Caco-2 (cell line): ENCODE measurements at regions not wholly inside any gene's neighbourhood (a gene's known extent, or its start where the extent isn't known, plus 50 kb on each side); places are given as distances from the start of the nearest gene placed in this dataset.

Source experiments
- BruUV-seq: library from RNA; stranded (reverse); fragments of 400-500 nt; replicated peaks from 2 replicates; lab custom pipeline; 2021; lab: Mats Ljungman, UMichigan
- CTCF ChIA-PET: fragments of 300-600 bp; sonication (Branson Sonifier 250); formaldehyde crosslinking; loops from one replicate; lab custom pipeline; 2022; ENCODE audit warnings: antibody characterized with exemption; lab: Charles Lee
- POLR2A ChIA-PET: fragments of 300-600 bp; sonication (Branson Sonifier 250); formaldehyde crosslinking; loops from one replicate; lab custom pipeline; 2022; ENCODE audit warnings: antibody characterized with exemption; lab: Charles Lee
- DNase-seq, 2 experiments: peaks; one replicate each; pipeline versions ENCODE4 v3.0.0 to v3.0.0-alpha.2; 2020 to 2022
- H3K27me3 ChIP-seq: replicated peaks from 2 replicates; pipeline ENCODE4 v1.6.0; 2011; ENCODE audit warnings: low read length; ENCODE audit not compliant: control insufficient read depth, insufficient read depth
- H3K36me3 ChIP-seq: 2 replicates; pipeline ENCODE4 v1.5.1; 2011; ENCODE audit warnings: low read length; ENCODE audit not compliant: control insufficient read depth, insufficient read depth
- H3K4me1 ChIP-seq: fragments of 250-450 bp; sonication (Bioruptor Pico); 2 replicates; pipeline ENCODE4 v1.5.1; 2020; ENCODE audit warnings: mild to moderate bottlenecking
- H3K4me3 ChIP-seq: 2 replicates; pipeline ENCODE4 v1.5.1; 2011; ENCODE audit warnings: low read depth, mild to moderate bottlenecking, control low read depth, low read length
- H3K9me3 ChIP-seq: fragments of 250-450 bp; sonication (Bioruptor Pico); 2 replicates; pipeline ENCODE4 v1.5.1; 2020; ENCODE audit warnings: mild to moderate bottlenecking, moderate library complexity
- H3K27ac Mint-ChIP-seq: one replicate; pipeline ENCODE4 v1.8.0; 2022; ENCODE audit warnings: mixed read lengths; ENCODE audit not compliant: unreplicated experiment
- H3K27me3 Mint-ChIP-seq: one replicate; pipeline ENCODE4 v1.8.0; 2022; ENCODE audit warnings: mixed read lengths; ENCODE audit not compliant: insufficient read depth, unreplicated experiment
- H3K36me3 Mint-ChIP-seq: one replicate; pipeline ENCODE4 v1.8.0; 2022; ENCODE audit warnings: mild to moderate bottlenecking, mixed read lengths; ENCODE audit not compliant: insufficient read depth, unreplicated experiment
- H3K4me1 Mint-ChIP-seq: one replicate; pipeline ENCODE4 v1.8.0; 2022; ENCODE audit warnings: low read depth, mixed read lengths; ENCODE audit not compliant: unreplicated experiment
- H3K4me3 Mint-ChIP-seq: one replicate; pipeline ENCODE4 v1.8.0; 2022; ENCODE audit warnings: mild to moderate bottlenecking, moderate library complexity, mixed read lengths; ENCODE audit not compliant: unreplicated experiment
- H3K9me3 Mint-ChIP-seq: one replicate; pipeline ENCODE4 v1.8.0; 2022; ENCODE audit warnings: mixed read lengths; ENCODE audit not compliant: unreplicated experiment
- CTCF ChIP-seq, 2 experiments: fragments of 200-600 bp in 1 of 2; IDR thresholded peaks; 1 replicate in 1 of 2; 2 replicates in 1 of 2; pipeline versions ENCODE4 v1.5.1 to v1.8.0; 2011 to 2022; ENCODE audit warnings: antibody characterized with exemption in 1 of 2, control low read depth in 1 of 2, inconsistent platforms in 1 of 2, low read depth in 1 of 2, low read length in 1 of 2, mild to moderate bottlenecking in 1 of 2, moderate library complexity in 1 of 2; ENCODE audit not compliant: insufficient read depth in 1 of 2, severe bottlenecking in 1 of 2, unreplicated experiment in 1 of 2
- intact Hi-C: fragments of 100-400 bp; cut with micrococcal nuclease; formaldehyde crosslinking; loops from one replicate; pipeline ENCODE4 v1.10.0; 2022; ENCODE audit not compliant: unreplicated experiment

DNA sequence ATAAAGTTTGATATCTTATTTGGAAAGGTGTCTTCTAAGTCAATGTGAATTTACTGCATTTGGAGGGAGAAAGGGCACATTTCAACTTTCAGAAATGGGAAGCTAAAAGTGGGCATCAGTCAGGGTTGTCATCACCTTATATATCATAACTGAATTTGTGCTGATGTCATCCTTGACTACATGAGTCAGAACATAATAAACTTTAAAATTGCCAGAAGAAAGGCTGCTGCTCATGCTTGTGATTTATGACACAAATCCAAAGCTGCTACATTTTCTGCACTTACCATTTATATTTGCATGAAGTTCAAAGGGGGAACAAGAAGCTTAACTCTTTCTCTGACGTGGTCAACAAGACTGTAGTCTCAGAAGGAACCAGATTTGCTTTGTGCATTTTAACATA is 196.6 kb downstream of the UTP18 start:
- Mint-ChIP-seq H3K36me3 (peaks cover 5% of the 10 kb centered on the region), H3K9me3 (no peaks in the 10 kb centered on the region), H3K27ac (no peak overlapping the region), H3K4me1 (no peaks in the 10 kb centered on the region), H3K4me3 (no peak overlapping the region), H3K27me3 (peaks cover 14% of the 10 kb centered on the region)
- no peak for DNase-seq
- Histone ChIP-seq H3K4me1 (no peaks in the 10 kb centered on the region), H3K9me3 (no peaks in the 10 kb centered on the region), H3K4me3 (no peak overlapping the region), H3K36me3 (no peaks in the 10 kb centered on the region), H3K27me3 (no peaks in the 10 kb centered on the region)
- ChIA-PET POLR2A (no interaction called here), CTCF (no interaction called here)
- no peak for TF ChIP-seq CTCF (IDR thresholded peaks at IDR 0.05; ENCODE audit: insufficient read depth in 1 of 2, low read depth in 1 of 2, low read length in 1 of 2, severe bottlenecking in 1 of 2, unreplicated experiment in 1 of 2)
- no TSS peak for BruUV-seq
- intact Hi-C loops: no loop called here

GRCh38 chr17:51461578-51462004 is 201.2 kb downstream of the UTP18 start:
- no peaks in the 10 kb centered on the region for H3K36me3 Mint-ChIP-seq
- CTCF ChIA-PET: interaction anchor here (0.6 to 1.1 kb wide), 8 partner anchors 15 to 496 kb away, joined by 3 to 4 read pairs (median 4); no protein-coding TSS in a partner anchor
- BruUV-seq: no TSS peak
- no peaks in the 10 kb centered on the region for H3K4me1 Mint-ChIP-seq
- peak; percentile 74 to 79 for DNase-seq
- no peak overlapping the region for H3K27ac Mint-ChIP-seq
- TF ChIP-seq CTCF (IDR thresholded peaks at IDR 0.05; ENCODE audit: insufficient read depth in 1 of 2, low read depth in 1 of 2, low read length in 1 of 2, severe bottlenecking in 1 of 2, unreplicated experiment in 1 of 2): peak; percentile 80 to 89
- Histone ChIP-seq H3K36me3 (no peaks in the 10 kb centered on the region), H3K9me3 (no peaks in the 10 kb centered on the region), H3K4me3 (no peak overlapping the region), H3K27me3 (no peaks in the 10 kb centered on the region; the same call in 1 of the 2 replicates), H3K4me1 (no peaks in the 10 kb centered on the region)
- POLR2A ChIA-PET: interaction anchor here (0.6 kb wide), 1 partner anchor 14 kb away, joined by 3 read pairs; no protein-coding TSS in a partner anchor
- H3K4me3 Mint-ChIP-seq: no peak overlapping the region
- intact Hi-C loops: loop anchor here (1.0 to 2.0 kb wide), 3 partner anchors 75 to 163 kb away; no protein-coding TSS in a partner anchor
- H3K9me3 Mint-ChIP-seq: no peaks in the 10 kb centered on the region
- peaks cover 18% of the 10 kb centered on the region for H3K27me3 Mint-ChIP-seq

DNA sequence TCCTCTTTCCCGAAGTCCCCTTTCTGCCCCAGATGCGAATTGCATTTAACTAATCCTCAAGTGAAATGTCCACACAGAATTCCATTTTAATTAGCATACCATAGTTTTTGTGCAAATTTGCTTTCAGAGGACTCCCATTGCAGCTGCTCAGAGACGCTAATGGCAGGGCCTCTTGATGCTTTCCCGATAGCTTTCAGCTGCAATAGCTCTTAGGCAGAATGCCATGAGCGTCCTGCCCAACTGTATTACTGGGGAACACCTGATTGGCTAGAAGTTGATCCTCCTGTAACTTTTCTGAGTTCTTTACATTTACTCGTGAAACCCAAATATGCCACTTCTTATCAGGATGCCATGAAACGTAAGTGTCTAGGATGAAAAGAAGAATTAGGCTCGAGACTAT is 203.0 kb downstream of the UTP18 start:
- Mint-ChIP-seq H3K27ac (no peak overlapping the region), H3K4me3 (no peak overlapping the region), H3K9me3 (no peaks in the 10 kb centered on the region), H3K4me1 (no peaks in the 10 kb centered on the region), H3K27me3 (peaks cover 19% of the 10 kb centered on the region), H3K36me3 (no peaks in the 10 kb centered on the region)
- Histone ChIP-seq H3K27me3 (no peaks in the 10 kb centered on the region; the same call in 1 of the 2 replicates), H3K4me3 (no peak overlapping the region), H3K36me3 (no peaks in the 10 kb centered on the region), H3K4me1 (no peaks in the 10 kb centered on the region), H3K9me3 (no peaks in the 10 kb centered on the region)
- TF ChIP-seq CTCF (IDR thresholded peaks at IDR 0.05; ENCODE audit: insufficient read depth in 1 of 2, low read depth in 1 of 2, low read length in 1 of 2, severe bottlenecking in 1 of 2, unreplicated experiment in 1 of 2): no peak
- ChIA-PET POLR2A (no interaction called here), CTCF (no interaction called here)
- intact Hi-C loops: no loop called here
- no peak for DNase-seq
- BruUV-seq: no TSS peak
